ENCODE measurements at regions not wholly inside any gene's neighbourhood (a gene's known extent, or its start where the extent isn't known, plus 50 kb on each side); places are given as distances from the start of the nearest gene placed in this dataset.

DNA sequence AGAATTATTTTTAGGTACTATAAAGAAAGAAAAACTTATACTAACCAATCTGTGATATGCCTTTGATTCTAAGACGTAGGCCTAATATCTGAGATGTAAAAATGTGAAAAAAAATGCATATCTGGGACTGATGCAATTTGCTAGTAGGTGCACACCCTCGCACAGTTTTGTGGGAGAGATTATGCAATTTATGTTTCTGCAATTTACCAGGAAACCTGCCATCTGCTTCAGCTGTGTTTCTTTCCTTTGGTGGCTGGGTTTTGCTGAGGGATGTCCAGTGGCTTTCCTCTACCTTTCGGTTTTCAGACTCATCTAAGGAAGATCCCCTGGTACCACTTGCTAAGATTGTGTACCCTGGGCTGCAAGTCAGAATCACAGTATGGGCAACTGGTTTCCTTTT lies 186.9 kb downstream of the ZFP64 start:
- Mint-ChIP-seq H3K36me3 (ENCODE audit: low read depth) (no peaks in the 10 kb centered on the region), H3K4me1 (ENCODE audit: low read depth) (no peaks in the 10 kb centered on the region), H3K4me3 (no peak overlapping the region), H3K27ac (no peak overlapping the region), H3K27me3 (peaks cover 27% of the 10 kb centered on the region), H3K9me3 (no peaks in the 10 kb centered on the region)
- POLR2A ChIA-PET = no interaction called here
- Histone ChIP-seq H3K9me3 (ENCODE audit: control insufficient read depth in 1 of 2, insufficient read depth in 1 of 2, low read length in 2 of 2) (no peaks in the 10 kb centered on the region), H3K4me3 (ENCODE audit: low read length) (no peak overlapping the region), H3K27ac (ENCODE audit: low read depth in 1 of 2, low read length in 2 of 2) (no peak overlapping the region), H3K4me1 (ENCODE audit: insufficient read depth, low read length) (no peaks in the 10 kb centered on the region), H3K36me3 (ENCODE audit: insufficient read depth, low read length) (no peaks in the 10 kb centered on the region), H3K27me3 (ENCODE audit: control insufficient read depth in 1 of 2, insufficient read depth in 2 of 2, low read length in 2 of 2) (peaks cover 0 to 8% of the 10 kb centered on the region in 2 experiments)
- no peak for DNase-seq
- CTCF ChIA-PET = no interaction called here
- no peak for ATAC-seq (ENCODE audit: poor library complexity)
- TF ChIP-seq, protein P1, sequence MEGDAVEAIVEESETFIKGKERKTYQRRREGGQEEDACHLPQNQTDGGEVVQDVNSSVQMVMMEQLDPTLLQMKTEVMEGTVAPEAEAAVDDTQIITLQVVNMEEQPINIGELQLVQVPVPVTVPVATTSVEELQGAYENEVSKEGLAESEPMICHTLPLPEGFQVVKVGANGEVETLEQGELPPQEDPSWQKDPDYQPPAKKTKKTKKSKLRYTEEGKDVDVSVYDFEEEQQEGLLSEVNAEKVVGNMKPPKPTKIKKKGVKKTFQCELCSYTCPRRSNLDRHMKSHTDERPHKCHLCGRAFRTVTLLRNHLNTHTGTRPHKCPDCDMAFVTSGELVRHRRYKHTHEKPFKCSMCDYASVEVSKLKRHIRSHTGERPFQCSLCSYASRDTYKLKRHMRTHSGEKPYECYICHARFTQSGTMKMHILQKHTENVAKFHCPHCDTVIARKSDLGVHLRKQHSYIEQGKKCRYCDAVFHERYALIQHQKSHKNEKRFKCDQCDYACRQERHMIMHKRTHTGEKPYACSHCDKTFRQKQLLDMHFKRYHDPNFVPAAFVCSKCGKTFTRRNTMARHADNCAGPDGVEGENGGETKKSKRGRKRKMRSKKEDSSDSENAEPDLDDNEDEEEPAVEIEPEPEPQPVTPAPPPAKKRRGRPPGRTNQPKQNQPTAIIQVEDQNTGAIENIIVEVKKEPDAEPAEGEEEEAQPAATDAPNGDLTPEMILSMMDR (IDR thresholded peaks at IDR 0.05) = no peak
- intact Hi-C loops (cut with DNase I, micrococcal nuclease) = no loop called here

DNA sequence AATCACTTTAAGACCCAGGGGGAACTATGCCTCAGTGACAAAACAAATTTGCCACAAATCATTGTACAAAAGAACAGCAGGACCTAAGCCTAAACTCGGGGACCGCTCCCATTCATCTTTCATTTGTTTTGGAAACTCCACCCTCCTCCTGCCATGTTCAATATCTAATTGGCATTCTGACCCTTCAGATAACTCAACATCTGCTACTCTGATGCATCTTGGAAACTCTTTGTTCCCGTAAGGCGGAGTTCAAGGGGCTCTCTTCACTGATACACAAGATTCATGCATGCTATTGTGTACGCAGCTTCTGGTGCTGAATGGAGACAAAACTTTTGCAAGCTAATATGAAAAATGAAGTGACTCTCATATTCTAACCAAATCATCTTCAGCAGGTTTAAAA lies 187.6 kb downstream of the ZFP64 start:
- no peaks in the 10 kb centered on the region for H3K9me3 ChIP-seq (ENCODE audit: control insufficient read depth in 1 of 2, insufficient read depth in 1 of 2, low read length in 2 of 2)
- CTCF ChIA-PET = no interaction called here

DNA sequence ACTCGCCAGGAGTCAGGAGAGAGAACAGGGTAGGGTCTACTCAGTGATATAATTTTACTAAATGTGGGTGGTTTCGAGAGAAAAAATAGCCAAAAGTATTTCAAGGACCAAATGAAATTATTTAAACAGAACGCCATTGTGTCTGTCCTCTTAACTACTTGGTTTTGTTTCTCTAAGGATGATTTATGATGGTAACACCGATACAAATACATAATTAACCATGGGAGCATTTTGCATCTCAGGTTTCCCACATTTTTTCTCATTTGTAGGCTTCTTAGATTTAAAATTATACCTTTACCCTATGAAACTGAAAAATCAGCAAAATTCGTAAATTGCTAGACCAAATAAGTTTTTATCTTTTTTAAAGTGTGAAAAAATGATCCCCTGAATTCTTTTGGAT lies 188.2 kb downstream of the ZFP64 start:
- H3K4me3 Mint-ChIP-seq = no peak overlapping the region
- H3K9me3 ChIP-seq (ENCODE audit: control insufficient read depth in 1 of 2, insufficient read depth in 1 of 2, low read length in 2 of 2) = no peaks in the 10 kb centered on the region
- no peaks in the 10 kb centered on the region for H3K4me1 Mint-ChIP-seq (ENCODE audit: low read depth)
- H3K27ac ChIP-seq (ENCODE audit: low read depth in 1 of 2, low read length in 2 of 2) = no peak overlapping the region
- TF ChIP-seq, protein P1 (IDR thresholded peaks at IDR 0.05) = no peak
- H3K36me3 ChIP-seq (ENCODE audit: insufficient read depth, low read length) = no peaks in the 10 kb centered on the region
- peaks cover 0 to 8% of the 10 kb centered on the region in 2 experiments for H3K27me3 ChIP-seq (ENCODE audit: control insufficient read depth in 1 of 2, insufficient read depth in 2 of 2, low read length in 2 of 2)
- DNase-seq = no peak
- ATAC-seq (ENCODE audit: poor library complexity) = no peak
- H3K4me1 ChIP-seq (ENCODE audit: insufficient read depth, low read length) = no peaks in the 10 kb centered on the region
- intact Hi-C loops (cut with DNase I, micrococcal nuclease) = no loop called here
- H3K4me3 ChIP-seq (ENCODE audit: low read length) = no peak overlapping the region
- H3K36me3 Mint-ChIP-seq (ENCODE audit: low read depth) = no peaks in the 10 kb centered on the region
- CTCF ChIA-PET = no interaction called here
- POLR2A ChIA-PET = no interaction called here
- no peaks in the 10 kb centered on the region for H3K9me3 Mint-ChIP-seq
- peaks cover 27% of the 10 kb centered on the region for H3K27me3 Mint-ChIP-seq
- H3K27ac Mint-ChIP-seq = no peak overlapping the region

More for the DNA sequence above, 187.6 kb downstream of the ZFP64 start:
- no peaks in the 10 kb centered on the region for H3K4me1 ChIP-seq (ENCODE audit: insufficient read depth, low read length)
- no peak for DNase-seq
- H3K4me3 ChIP-seq (ENCODE audit: low read length) = no peak overlapping the region
- POLR2A ChIA-PET = no interaction called here
- TF ChIP-seq, protein P1 (IDR thresholded peaks at IDR 0.05) = no peak
- Mint-ChIP-seq H3K4me3 (no peak overlapping the region), H3K4me1 (ENCODE audit: low read depth) (no peaks in the 10 kb centered on the region), H3K27ac (no peak overlapping the region), H3K36me3 (ENCODE audit: low read depth) (no peaks in the 10 kb centered on the region), H3K9me3 (no peaks in the 10 kb centered on the region), H3K27me3 (peaks cover 27% of the 10 kb centered on the region)
- ATAC-seq (ENCODE audit: poor library complexity) = no peak
- intact Hi-C loops (cut with DNase I, micrococcal nuclease) = no loop called here
- no peaks in the 10 kb centered on the region for H3K36me3 ChIP-seq (ENCODE audit: insufficient read depth, low read length)
- H3K27ac ChIP-seq (ENCODE audit: low read depth in 1 of 2, low read length in 2 of 2) = no peak overlapping the region
- H3K27me3 ChIP-seq (ENCODE audit: control insufficient read depth in 1 of 2, insufficient read depth in 2 of 2, low read length in 2 of 2) = peaks cover 0 to 8% of the 10 kb centered on the region in 2 experiments
